H1 (cell line): ENCODE measurements at regions not wholly inside any gene's neighbourhood (a gene's known extent, or its start where the extent isn't known, plus 50 kb on each side); places are given as distances from the start of the nearest gene placed in this dataset.

Source experiments
- CTCF ChIA-PET: fragments of 300-600 bp; sonication (Branson Sonifier 250); formaldehyde crosslinking; loops from one replicate; lab custom pipeline; 2021; ENCODE audit not compliant: partially characterized antibody; lab: Charles Lee
- POLR2A ChIA-PET: fragments of 300-600 bp; sonication (Branson Sonifier 250); formaldehyde crosslinking; loops from one replicate; lab custom pipeline; 2021; ENCODE audit warnings: inconsistent platforms; ENCODE audit not compliant: partially characterized antibody; lab: Charles Lee
- DNase-seq, 2 experiments: peaks; one replicate each; pipeline versions ENCODE4 v3.0.0 to v3.0.0-alpha.2; 2010 to 2022; ENCODE audit warnings: low spot score in 2 of 2, low read depth in 1 of 2, mixed read lengths in 1 of 2
- FAIRE-seq: peaks from 2 replicates; lab custom pipeline; 2011; peaks lifted over from hg19 to GRCh38; lab: Jason Lieb, UNC
- H2AFZ ChIP-seq: 2 replicates; pipeline ENCODE4 v1.8.1; 2012; ENCODE audit warnings: low read length, inconsistent platforms
- H2AK5ac ChIP-seq: 2 replicates; pipeline ENCODE4 v1.6.1; 2013; ENCODE audit warnings: low read depth, low read length
- H2BK120ac ChIP-seq: replicated peaks from 2 replicates; pipeline ENCODE3; 2013; ENCODE audit warnings: low read depth, low read length, inconsistent platforms
- H2BK12ac ChIP-seq: 2 replicates; pipeline ENCODE4 v1.6.1; 2013; ENCODE audit warnings: low read depth, low read length
- H2BK15ac ChIP-seq: 2 replicates; pipeline ENCODE4 v1.6.1; 2013; ENCODE audit warnings: low read length
- H2BK20ac ChIP-seq: 2 replicates; pipeline ENCODE4 v1.6.1; 2013; ENCODE audit warnings: low read length
- H2BK5ac ChIP-seq: 2 replicates; pipeline ENCODE4 v1.6.1; 2013; ENCODE audit warnings: low read depth, low read length
- H3K14ac ChIP-seq: 2 replicates; pipeline ENCODE4 v1.6.1; 2013; ENCODE audit warnings: inconsistent platforms; ENCODE audit not compliant: insufficient read length
- H3K18ac ChIP-seq: 2 replicates; pipeline ENCODE4 v1.6.1; 2013; ENCODE audit warnings: low read length; ENCODE audit errors: extremely low read depth
- H3K23ac ChIP-seq: 2 replicates; pipeline ENCODE4 v1.6.1; 2013; ENCODE audit warnings: inconsistent platforms; ENCODE audit not compliant: insufficient read length
- H3K23me2 ChIP-seq: 2 replicates; pipeline ENCODE4 v1.6.1; 2013; ENCODE audit warnings: low read depth, low read length
- H3K27ac ChIP-seq: 2 replicates; pipeline ENCODE4 v1.6.1; 2011; ENCODE audit warnings: low read depth, low read length, inconsistent platforms
- H3K27me3 ChIP-seq, 4 experiments: replicated peaks in 1 of 4; 1 replicate in 1 of 4; 2 replicates in 3 of 4; pipeline versions ENCODE4 v1.6.1 to v1.8.1; 2011 to 2013; ENCODE audit warnings: low read length in 3 of 4, mild to moderate bottlenecking in 3 of 4, inconsistent platforms in 2 of 4, mixed read lengths in 2 of 4, moderate library complexity in 1 of 4; ENCODE audit not compliant: control insufficient read depth in 3 of 4, insufficient read depth in 3 of 4; ENCODE audit errors: extremely low read depth in 1 of 4
- H3K36me3 ChIP-seq, 4 experiments: 2 replicates each; pipeline versions ENCODE4 v1.6.1 to v1.8.1; 2011 to 2013; ENCODE audit warnings: mild to moderate bottlenecking in 4 of 4, low read length in 3 of 4, moderate library complexity in 2 of 4, control low read depth in 1 of 4, inconsistent platforms in 1 of 4; ENCODE audit not compliant: insufficient read depth in 4 of 4, control insufficient read depth in 2 of 4
- H3K4ac ChIP-seq: replicated peaks from 2 replicates; pipeline ENCODE3; 2013; ENCODE audit warnings: low read length, low read depth, mixed read lengths, inconsistent platforms; ENCODE audit not compliant: insufficient read length
- H3K4me1 ChIP-seq, 4 experiments: replicated peaks in 1 of 4; 1 replicate in 1 of 4; 2 replicates in 3 of 4; pipeline versions ENCODE4 v1.6.1 to v1.8.1; 2011 to 2013; ENCODE audit warnings: low read length in 3 of 4, inconsistent platforms in 2 of 4, mixed read lengths in 1 of 4; ENCODE audit not compliant: insufficient read depth in 4 of 4, control insufficient read depth in 3 of 4
- H3K4me2 ChIP-seq, 2 experiments: 2 replicates each; pipeline versions ENCODE4 v1.6.1 to v1.8.1; 2011 to 2013; ENCODE audit warnings: low read depth in 2 of 2, low read length in 2 of 2, control low read depth in 1 of 2, inconsistent platforms in 1 of 2, mild to moderate bottlenecking in 1 of 2; ENCODE audit not compliant: insufficient read depth in 1 of 2
- H3K4me3 ChIP-seq, 4 experiments: fragments of 200-600, 300-600 bp in 1 of 4; sonication (generic), shearing (Covaris generic), sonication (Bioruptor Twin) in 1 of 4; 2 replicates each; pipeline versions ENCODE4 v1.5.1 to v1.8.1; 2011 to 2016; ENCODE audit warnings: low read length in 4 of 4, low read depth in 3 of 4, control low read depth in 2 of 4, inconsistent platforms in 2 of 4, mild to moderate bottlenecking in 2 of 4, mixed read lengths in 1 of 4, moderate library complexity in 1 of 4; ENCODE audit not compliant: insufficient read depth in 2 of 4; ENCODE audit errors: extremely low read depth in 1 of 4
- H3K56ac ChIP-seq: replicated peaks from 2 replicates; pipeline ENCODE3; 2013; ENCODE audit warnings: low read depth, mild to moderate bottlenecking, mixed read lengths, low read length, inconsistent platforms; ENCODE audit not compliant: insufficient read length
- H3K79me1 ChIP-seq: 2 replicates; pipeline ENCODE4 v1.6.1; 2013; ENCODE audit warnings: low read depth, low read length, control low read depth
- H3K79me2 ChIP-seq, 2 experiments: 2 replicates each; pipeline versions ENCODE4 v1.6.1 to v1.8.1; 2012 to 2013; ENCODE audit warnings: low read length in 2 of 2, mild to moderate bottlenecking in 2 of 2, inconsistent platforms in 1 of 2; ENCODE audit not compliant: insufficient read depth in 2 of 2, control insufficient read depth in 1 of 2
- H3K9ac ChIP-seq, 4 experiments: replicated peaks in 1 of 4; 1 replicate in 1 of 4; 2 replicates in 3 of 4; pipeline versions ENCODE4 v1.6.1 to v1.8.1; 2011 to 2013; ENCODE audit warnings: low read depth in 3 of 4, low read length in 3 of 4, control low read depth in 2 of 4, mild to moderate bottlenecking in 2 of 4, moderate library complexity in 2 of 4, inconsistent platforms in 1 of 4; ENCODE audit errors: extremely low read depth in 1 of 4
- H3K9me3 ChIP-seq, 2 experiments: 2 replicates each; pipeline versions ENCODE4 v1.6.1 to v1.8.1; 2012 to 2013; ENCODE audit warnings: mild to moderate bottlenecking in 2 of 2, moderate library complexity in 2 of 2, control low read depth in 1 of 2, inconsistent platforms in 1 of 2, low read depth in 1 of 2, low read length in 1 of 2, mixed read lengths in 1 of 2; ENCODE audit not compliant: insufficient read depth in 2 of 2
- H4K20me1 ChIP-seq, 2 experiments: replicated peaks in 1 of 2; 2 replicates each; pipeline versions ENCODE3 to v1.8.1; 2011 to 2013; ENCODE audit warnings: inconsistent platforms in 2 of 2, low read length in 2 of 2, mild to moderate bottlenecking in 1 of 2; ENCODE audit not compliant: insufficient read depth in 2 of 2, control insufficient read depth in 1 of 2
- H4K5ac ChIP-seq: 2 replicates; pipeline ENCODE4 v1.6.1; 2013; ENCODE audit warnings: low read length, low read depth, mixed read lengths, inconsistent platforms; ENCODE audit not compliant: insufficient read length
- H4K8ac ChIP-seq: 2 replicates; pipeline ENCODE4 v1.8.0; 2013; ENCODE audit warnings: mild to moderate bottlenecking, moderate library complexity, low read length, inconsistent platforms; ENCODE audit not compliant: insufficient read depth; ENCODE audit errors: extremely low read depth
- H4K91ac ChIP-seq: replicated peaks from 2 replicates; pipeline ENCODE3; 2013; ENCODE audit warnings: low read length, mixed read lengths, inconsistent platforms; ENCODE audit not compliant: insufficient read length
- BCL11A ChIP-seq, 2 experiments: IDR thresholded peaks; one replicate each; pipeline ENCODE4 v1.6.1; 2011; ENCODE audit warnings: low read depth in 2 of 2, low read length in 2 of 2, mild to moderate bottlenecking in 2 of 2
- CTCF ChIP-seq, 3 experiments: IDR thresholded peaks; 1 replicate in 2 of 3; 2 replicates in 1 of 3; pipeline versions ENCODE4 v1.5.1 to v1.6.1; 2011; ENCODE audit warnings: low read length in 3 of 3, mild to moderate bottlenecking in 3 of 3, inconsistent platforms in 2 of 3, low read depth in 1 of 3, moderate library complexity in 1 of 3; ENCODE audit not compliant: insufficient read depth in 1 of 3; ENCODE audit errors: control extremely low read depth in 1 of 3
- E2F6 ChIP-seq: IDR thresholded peaks from 2 replicates; pipeline ENCODE4 v1.6.1; 2012; ENCODE audit warnings: inconsistent platforms
- KDM1A ChIP-seq: fragments of 200-600, 300-600 bp; sonication (generic); IDR thresholded peaks from 2 replicates; pipeline ENCODE4 v1.7.1; 2016; ENCODE audit warnings: mild to moderate bottlenecking, low read length, borderline replicate concordance
- KDM5A ChIP-seq: fragments of 200-600 bp; IDR thresholded peaks from 2 replicates; pipeline ENCODE4 v1.7.1; 2012; ENCODE audit warnings: mild to moderate bottlenecking, low read length, inconsistent platforms, mixed read lengths
- RFX5 ChIP-seq: IDR thresholded peaks from 2 replicates; pipeline ENCODE4 v1.6.1; 2011; ENCODE audit warnings: low read depth, low read length, improper control_type of control experiment, borderline replicate concordance
- SAP30 ChIP-seq: fragments of 300-600 bp; sonication (generic); IDR thresholded peaks from 2 replicates; pipeline ENCODE4 v1.7.1; 2012; ENCODE audit warnings: low read length, moderate library complexity, mild to moderate bottlenecking, inconsistent platforms; ENCODE audit not compliant: insufficient read depth, insufficient replicate concordance
- SIN3A ChIP-seq, 2 experiments: IDR thresholded peaks in 1 of 2; conservative IDR thresholded peaks in 1 of 2; 2 replicates each; pipeline ENCODE4 v1.6.1; 2011 to 2012; ENCODE audit warnings: low read length in 2 of 2, improper control_type of control experiment in 1 of 2, low read depth in 1 of 2, mild to moderate bottlenecking in 1 of 2
- SIX5 ChIP-seq: IDR thresholded peaks from 2 replicates; pipeline ENCODE4 v1.6.1; 2011; ENCODE audit warnings: mild to moderate bottlenecking, low read depth, low read length
- SP1 ChIP-seq: IDR thresholded peaks from 2 replicates; pipeline ENCODE4 v1.6.1; 2011; ENCODE audit warnings: low read depth, low read length
- TAF1 ChIP-seq: IDR thresholded peaks from 2 replicates; pipeline ENCODE4 v1.6.1; 2011; ENCODE audit warnings: mild to moderate bottlenecking, low read depth, low read length
- WGBS, 2 experiments: shearing (Covaris generic) in 1 of 2; methylation state at CpG; one replicate each; pipeline versions ENCODE4 v1.1.6 to v1.1.7; 2013 to 2015; ENCODE audit warnings: low lambda C conversion rate in 2 of 2, mixed read lengths in 2 of 2, inconsistent platforms in 1 of 2, low coverage in 1 of 2, missing lambda C conversion rate in 1 of 2; ENCODE audit not compliant: insufficient replicate concordance in 2 of 2, insufficient coverage in 1 of 2, insufficient read length in 1 of 2; ENCODE audit errors: extremely low coverage in 1 of 2, missing lambda C conversion rate in 1 of 2; 5-methylcytosine and 5-hydroxymethylcytosine counted together

- Histone ChIP-seq H2BK12ac (no peak overlapping the region), H3K9me3 (no peaks in the 10 kb centered on the region), H3K27me3 (peaks cover 0 to 2% (median 0%) of the 10 kb centered on the region in 4 experiments; a peak in 1 of 7 replicates), H2BK15ac (no peak overlapping the region), H3K9ac (no peak overlapping the region), H3K4me1 (peaks cover 0 to 2% (median under 1%) of the 10 kb centered on the region in 4 experiments; a peak in 1 of 7 replicates), H3K56ac (no peak overlapping the region), H3K4me3 (no peak overlapping the region), H3K23me2 (no peaks in the 10 kb centered on the region; the same call in 1 of the 2 replicates), H3K4me2 (no peak overlapping the region), H3K18ac (no peak overlapping the region), H4K8ac (no peak overlapping the region), H3K23ac (no peak overlapping the region), H3K4ac (no peak overlapping the region), H2BK20ac (no peak overlapping the region), H2AFZ (no peak overlapping the region), H4K20me1 (no peaks in the 10 kb centered on the region), H3K14ac (no peak overlapping the region), H2BK5ac (no peak overlapping the region), H2AK5ac (no peak overlapping the region), H3K27ac (no peak overlapping the region), H3K79me1 (no peaks in the 10 kb centered on the region), H3K36me3 (no peaks in the 10 kb centered on the region), H4K91ac (no peak overlapping the region), H4K5ac (no peak overlapping the region), H3K79me2 (no peaks in the 10 kb centered on the region), H2BK120ac (no peak overlapping the region)
- DNase-seq, result no peak
- ChIA-PET CTCF (interaction anchor here (1.0 to 1.5 kb wide), 2 partner anchors 11 to 36 kb away, joined by 3 to 4 read pairs; no protein-coding TSS in a partner anchor), POLR2A (no interaction called here)
- WGBS, 2 experiments, result 92% methylated on average over 5 of the region's 5 CpGs; no CpG with 5 or more reads in 1 of the 2 experiments
- no peak for FAIRE-seq
- TF ChIP-seq SAP30, result no peak
- no peak for TF ChIP-seq BCL11A (IDR thresholded peaks at IDR 0.05; ENCODE audit: low read depth in 2 of 2, low read length in 2 of 2)
- TF ChIP-seq KDM5A, result no peak
- no peak for TF ChIP-seq KDM1A
- no peak for TF ChIP-seq CTCF (IDR thresholded peaks at IDR 0.05; ENCODE audit: control extremely low read depth in 1 of 3, insufficient read depth in 1 of 3, low read depth in 1 of 3, low read length in 3 of 3)
- TF ChIP-seq SIX5, result no peak
- TF ChIP-seq SP1, result no peak
- TF ChIP-seq SIN3A (conservative IDR thresholded peaks at IDR 0.05 in 1 of 2, IDR thresholded peaks at IDR 0.05 in 1 of 2; ENCODE audit: low read depth in 1 of 2, low read length in 2 of 2), result no peak
- no peak for TF ChIP-seq TAF1
- TF ChIP-seq E2F6, result no peak
- no peak for TF ChIP-seq RFX5
These were observed 76.6 kb upstream of the ONECUT1 start for GRCh38 chr15:52866698-52867097.
